GM10266 (cell line): ENCODE measurements at regions not wholly inside any gene's neighbourhood (a gene's known extent, or its start where the extent isn't known, plus 50 kb on each side); places are given as distances from the start of the nearest gene placed in this dataset.

Experiments
- DNase-seq: peaks from one replicate; pipeline ENCODE4 v3.0.0; 2012; ENCODE audit errors: extremely low spot score
- CTCF ChIP-seq: IDR thresholded peaks from 2 replicates; pipeline ENCODE4 v1.5.1; 2012; ENCODE audit warnings: mild to moderate bottlenecking, low read depth; ENCODE audit not compliant: control insufficient read depth, insufficient read depth; ENCODE audit errors: missing control alignments

GRCh38 chr4:13876131-13876530, 248.6 kb upstream of the BOD1L1 start:
- TF ChIP-seq CTCF: no peak
- DNase-seq: no peak

- DNase-seq: no peak
- no peak for TF ChIP-seq CTCF
Observed at GRCh38 chr4:13876940-13877339, 249.4 kb upstream of the BOD1L1 start.

- no peak for DNase-seq
- no peak for TF ChIP-seq CTCF
Observed at GRCh38 chr4:13877626-13878025, 250.1 kb upstream of the BOD1L1 start.

GRCh38 chr4:13881892-13882291, 254.4 kb upstream of the BOD1L1 start:
- DNase-seq: no peak
- no peak for TF ChIP-seq CTCF

- DNase-seq: no peak
- TF ChIP-seq CTCF: no peak
Observed at GRCh38 chr4:13887010-13887409, 259.5 kb upstream of the BOD1L1 start.

- TF ChIP-seq CTCF: no peak
- DNase-seq: no peak
Observed at GRCh38 chr4:13888112-13888511, 260.6 kb upstream of the BOD1L1 start.

- no peak for TF ChIP-seq CTCF
- no peak for DNase-seq
Observed at GRCh38 chr4:13891544-13891939, 264.0 kb upstream of the BOD1L1 start.
